GM21360 (cell line): ENCODE measurements at regions not wholly inside any gene's neighbourhood (a gene's known extent, or its start where the extent isn't known, plus 50 kb on each side); places are given as distances from the start of the nearest gene placed in this dataset.
"Not testable (repeated sequence)": the region's sequence is repeated elsewhere in the genome, so short reads cannot be mapped to it uniquely, and the experiment has no call there.

Experiments used
- ATAC-seq: cut with Tn5 transposase; IDR thresholded peaks from one replicate; pipeline ENCODE4 v1.9.1; 2021; ENCODE audit warnings: mild to moderate bottlenecking, moderate library complexity; ENCODE audit not compliant: unreplicated experiment

GRCh38 chr10:37067576-37067975 lies 57.8 kb upstream of the ANKRD30A start:
- no peak for ATAC-seq

- not testable (repeated sequence) for ATAC-seq
These were observed 63.1 kb upstream of the ANKRD30A start for GRCh38 chr10:37062296-37062695.

GRCh38 chr10:37057261-37057660 lies 68.1 kb upstream of the ANKRD30A start:
- ATAC-seq = no peak

GRCh38 chr10:37053476-37053875 lies 71.9 kb upstream of the ANKRD30A start:
- no peak for ATAC-seq

DNA sequence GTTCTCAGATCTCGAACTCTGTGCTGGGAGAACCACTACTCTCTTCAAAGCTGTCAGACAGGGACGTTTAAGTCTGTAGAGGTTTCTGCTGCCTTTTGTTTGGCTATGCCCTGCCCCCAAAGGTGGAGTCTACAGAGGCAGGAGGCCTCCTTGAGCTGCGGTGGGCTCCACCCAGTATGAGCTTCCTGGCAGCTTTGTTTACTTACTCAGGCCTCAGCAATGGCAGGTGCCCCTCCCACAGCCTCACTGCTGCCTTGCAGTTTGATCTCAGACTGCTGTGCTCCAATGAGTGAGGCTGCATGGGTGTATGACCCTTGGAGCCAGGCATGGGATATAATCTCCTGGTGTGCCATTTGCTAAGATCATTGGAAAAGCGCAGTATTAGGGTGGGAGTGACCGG lies 75.4 kb upstream of the ANKRD30A start:
- ATAC-seq = not testable (repeated sequence)

- ATAC-seq = not testable (repeated sequence)
These were observed 81.1 kb upstream of the ANKRD30A start for GRCh38 chr10:37044319-37044718.

DNA sequence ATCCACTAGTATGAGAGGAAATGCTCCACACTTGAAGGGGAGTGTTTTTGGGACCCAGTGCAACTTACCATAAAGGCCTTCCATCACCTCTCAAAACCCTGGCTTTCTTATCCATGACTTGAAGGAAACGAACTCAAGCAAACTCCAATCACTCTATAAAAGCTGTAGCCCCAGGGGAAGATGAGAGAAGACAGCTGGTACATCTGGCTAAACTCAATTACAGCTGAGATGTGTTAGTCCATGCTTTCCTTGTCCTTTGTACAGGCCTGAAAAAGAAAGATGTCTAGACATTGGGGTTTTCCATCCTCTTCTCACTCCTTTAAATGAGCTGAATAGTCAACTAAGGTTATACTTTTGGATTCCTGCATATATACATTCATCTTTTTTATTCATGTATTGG lies 89.5 kb upstream of the ANKRD30A start:
- no peak for ATAC-seq

- ATAC-seq = no peak
These were observed 109.9 kb upstream of the ANKRD30A start for GRCh38 chr10:37015498-37015897.

DNA sequence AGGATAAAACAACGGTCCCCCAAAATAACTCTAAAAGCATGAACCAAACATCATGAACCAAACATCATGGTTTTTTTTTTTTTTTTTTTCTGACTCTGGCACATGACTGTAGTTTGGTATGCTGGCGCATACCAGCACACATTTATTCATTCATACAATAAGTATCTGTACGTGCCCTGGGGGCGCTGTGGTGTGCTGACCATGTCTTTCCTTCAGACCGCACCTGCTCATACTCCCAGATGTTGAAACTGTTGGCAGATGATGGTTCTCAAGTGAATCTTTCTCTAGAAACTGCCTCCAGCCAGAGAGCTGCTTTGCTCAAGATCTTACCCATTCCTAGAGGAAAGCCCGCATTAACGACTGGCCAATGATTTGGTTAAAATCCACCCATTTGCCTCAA lies 114.7 kb upstream of the ANKRD30A start:
- ATAC-seq = no peak

- ATAC-seq = not testable (repeated sequence)
These were observed 117.1 kb upstream of the ANKRD30A start for GRCh38 chr10:37008276-37008675.

GRCh38 chr10:37003126-37003525 lies 122.3 kb upstream of the ANKRD30A start:
- no peak for ATAC-seq

DNA sequence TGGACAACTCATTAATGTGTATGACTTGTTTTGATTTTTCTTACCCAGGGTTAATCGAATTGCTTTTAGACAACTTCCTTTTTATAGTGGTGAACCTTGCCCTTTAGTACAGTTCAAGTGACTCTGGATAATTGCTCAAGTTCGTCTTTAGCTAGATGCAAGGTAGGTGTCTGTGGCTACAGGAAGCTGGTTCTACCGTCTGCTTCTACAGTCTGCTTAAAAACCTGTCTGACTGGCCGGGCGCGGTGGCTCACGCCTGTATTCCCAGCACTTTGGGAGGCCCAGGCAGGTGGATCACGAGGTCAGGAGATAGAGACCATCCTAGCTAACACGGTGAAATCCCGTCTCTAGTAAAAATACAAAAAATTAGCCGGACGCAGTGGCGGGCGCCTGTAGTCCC lies 129.6 kb upstream of the ANKRD30A start:
- ATAC-seq = not testable (repeated sequence)

- ATAC-seq = no peak
These were observed 130.5 kb upstream of the ANKRD30A start for GRCh38 chr10:36994886-36995285.

DNA sequence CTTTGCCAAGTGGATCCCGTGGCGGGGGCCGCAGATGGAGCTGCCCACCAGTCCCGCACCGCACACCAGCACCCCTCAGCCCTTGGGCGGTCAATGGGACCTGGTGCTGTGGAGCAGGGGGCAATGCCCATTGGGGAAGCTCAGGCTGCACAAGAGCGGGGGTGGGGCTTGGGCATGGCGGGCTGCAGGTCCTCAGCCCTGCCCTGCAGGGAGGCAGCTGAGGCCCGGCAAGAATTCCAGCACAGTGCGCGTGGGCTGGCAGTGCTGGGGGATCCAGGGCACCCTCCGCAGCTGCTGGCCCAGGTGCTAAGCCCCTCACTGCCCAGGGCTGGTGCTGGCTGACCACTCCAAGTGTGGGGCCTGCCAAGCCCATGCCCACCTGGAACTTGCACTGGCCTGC lies 136.2 kb upstream of the ANKRD30A start:
- no peak for ATAC-seq

- no peak for ATAC-seq
These were observed 178.8 kb upstream of the ANKRD30A start for GRCh38 chr10:36946598-36946997.

GRCh38 chr10:36943544-36943943 lies 181.9 kb upstream of the ANKRD30A start:
- no peak for ATAC-seq

GRCh38 chr10:36942616-36943015 lies 182.8 kb upstream of the ANKRD30A start:
- ATAC-seq = no peak

DNA sequence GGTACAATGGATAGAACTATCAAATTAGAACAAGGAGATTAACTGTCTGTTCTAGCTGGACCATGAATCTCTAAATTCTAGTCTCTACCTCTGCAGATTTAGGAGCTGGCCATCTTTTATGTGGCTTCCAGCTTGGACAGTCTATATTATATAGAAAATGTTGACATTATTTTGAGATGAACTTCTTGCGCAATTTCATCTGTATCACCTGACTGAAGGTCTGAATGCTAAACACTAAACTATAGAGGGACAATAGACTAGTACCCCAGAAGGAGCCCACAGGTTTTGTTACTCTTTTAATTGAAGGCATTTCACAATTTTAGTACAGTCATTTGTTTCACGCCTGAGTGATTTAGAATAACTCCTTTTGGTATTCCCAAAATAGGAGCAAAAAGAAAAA lies 222.4 kb upstream of the ANKRD30A start:
- no peak for ATAC-seq

- ATAC-seq = no peak
These were observed 225.7 kb upstream of the ANKRD30A start for GRCh38 chr10:36899652-36900051.

DNA sequence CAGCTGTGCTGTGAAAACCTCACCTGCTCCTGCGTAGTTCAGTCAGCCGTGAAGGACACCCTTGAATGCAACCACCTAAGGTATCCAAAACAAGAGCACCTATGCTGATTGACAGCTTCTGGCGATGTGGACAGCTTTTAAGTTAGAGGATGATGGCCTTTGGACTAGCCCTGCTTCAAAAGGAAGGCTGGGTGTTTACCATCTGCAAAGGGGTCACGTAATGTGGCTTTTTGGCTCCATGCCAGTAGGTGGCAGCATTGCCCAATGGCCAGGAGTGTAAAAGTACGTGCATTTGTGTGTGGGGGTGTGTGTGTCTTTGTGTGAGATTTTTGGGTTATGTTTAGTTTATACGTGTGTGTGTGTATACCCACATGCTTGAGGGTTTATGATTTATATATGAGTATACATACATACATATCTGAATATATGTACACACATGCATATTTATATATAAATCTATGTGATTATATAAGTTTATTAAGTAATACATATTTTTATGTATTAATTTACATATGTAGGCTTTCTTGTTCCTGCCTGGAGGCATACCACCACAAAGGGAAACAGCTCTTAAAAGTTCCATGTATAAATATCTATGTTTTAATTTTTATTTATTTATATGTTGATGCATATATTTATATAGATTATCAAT lies 236.3 kb upstream of the ANKRD30A start:
- ATAC-seq = peak; percentile 73

DNA sequence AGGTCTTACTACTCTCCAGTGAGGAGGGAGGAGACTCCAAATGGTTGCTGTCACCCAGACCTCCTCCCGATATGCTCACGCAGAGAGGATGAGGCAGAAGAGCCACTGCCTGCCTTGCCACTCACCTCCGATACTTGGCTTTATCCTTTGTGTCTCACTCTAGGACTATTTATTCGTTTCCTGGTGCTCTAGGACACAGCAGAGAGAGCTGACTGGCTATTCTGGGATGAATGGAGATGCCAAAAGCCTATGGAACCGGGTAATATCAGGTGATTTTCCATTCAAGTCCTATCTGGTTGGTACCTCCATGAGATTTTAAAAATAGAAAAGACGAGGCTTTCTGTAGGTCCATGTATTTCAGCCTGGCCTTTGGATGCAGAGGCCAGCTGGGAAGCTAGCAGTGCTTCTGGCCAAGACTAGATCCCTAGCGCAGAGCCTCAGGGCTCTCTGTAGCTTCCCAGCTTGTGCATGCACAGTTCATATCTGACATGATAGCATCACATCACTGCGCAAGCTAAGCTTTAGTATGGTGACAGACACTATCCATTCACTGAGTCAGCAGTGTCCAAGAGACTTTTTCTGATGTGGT lies 239.0 kb upstream of the ANKRD30A start:
- ATAC-seq = no peak

- no peak for ATAC-seq
These were observed 239.7 kb upstream of the ANKRD30A start for GRCh38 chr10:36885746-36886145.

DNA sequence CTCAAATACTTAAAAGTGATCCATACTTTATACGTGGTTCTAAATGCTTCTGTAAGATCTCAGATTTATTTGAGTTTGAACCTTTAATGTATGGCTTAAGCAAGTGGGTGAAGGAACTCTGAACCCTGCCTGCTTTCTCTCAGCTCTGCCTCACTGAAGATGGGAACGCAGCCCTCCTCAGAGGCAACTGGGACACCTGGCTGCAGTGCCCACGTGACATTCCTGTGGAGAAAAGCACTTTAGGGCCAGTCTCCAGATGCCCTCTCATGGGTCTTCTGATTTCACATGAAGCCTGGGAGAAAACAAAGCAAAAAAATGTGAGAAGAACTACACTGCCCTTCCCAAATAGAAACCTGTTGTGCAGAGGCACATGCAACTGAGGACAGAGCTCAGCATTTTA lies 242.6 kb upstream of the ANKRD30A start:
- ATAC-seq = no peak
